SK-N-SH (cell line): ENCODE measurements at regions not wholly inside any gene's neighbourhood (a gene's known extent, or its start where the extent isn't known, plus 50 kb on each side); places are given as distances from the start of the nearest gene placed in this dataset.

Experiments used
- CTCF ChIA-PET: fragments of 300-600, 350-600 bp; formaldehyde crosslinking; extraction: SDS; loops from one replicate; lab custom pipeline; 2021; lab: Yijun Ruan, JAX
- POLR2A ChIA-PET: fragments of 350-600 bp; sonication (Branson Sonifier 250); formaldehyde crosslinking; extraction: SDS; loops from one replicate; lab custom pipeline; 2020; ENCODE audit warnings: antibody characterized with exemption, inconsistent platforms; lab: Yijun Ruan, JAX
- DNase-seq: peaks from one replicate; pipeline ENCODE4 v3.0.0; 2012
- H2AFZ ChIP-seq: fragments of 200-600 bp; sonication (generic); 2 replicates; pipeline ENCODE4 v1.8.1; 2016; ENCODE audit warnings: antibody characterized with exemption, mild to moderate bottlenecking, low read depth
- H3F3A ChIP-seq: fragments of 200-600 bp; sonication (generic); replicated peaks from 2 replicates; pipeline ENCODE3; 2016; ENCODE audit warnings: antibody characterized with exemption, mild to moderate bottlenecking; ENCODE audit not compliant: insufficient read depth
- H3K27ac ChIP-seq, 2 experiments: fragments of 200-500 bp in 1 of 2; fragments of 200-600 bp in 1 of 2; sonication (Bioruptor generic) in 1 of 2; sonication (generic), shearing (Covaris generic) in 1 of 2; 2 replicates each; pipeline versions ENCODE4 v1.5.1 to v1.6.1; 2014 to 2016; ENCODE audit warnings: low read depth in 2 of 2, inconsistent platforms in 1 of 2, low read length in 1 of 2, mild to moderate bottlenecking in 1 of 2, mixed read lengths in 1 of 2
- H3K27me3 ChIP-seq: fragments of 200-600 bp; sonication (generic), shearing (Covaris generic); 2 replicates; pipeline ENCODE4 v1.6.1; 2016; ENCODE audit warnings: mixed run types; ENCODE audit not compliant: insufficient read depth
- H3K36me3 ChIP-seq, 2 experiments: fragments of 200-500 bp in 1 of 2; fragments of 200-600 bp in 1 of 2; sonication (Bioruptor generic) in 1 of 2; sonication (generic) in 1 of 2; replicated peaks in 1 of 2; 2 replicates each; pipeline versions ENCODE3 to v1.5.1; 2014 to 2016; ENCODE audit warnings: low read length in 1 of 2, mild to moderate bottlenecking in 1 of 2; ENCODE audit not compliant: insufficient read depth in 2 of 2, control insufficient read depth in 1 of 2
- H3K4me1 ChIP-seq, 2 experiments: fragments of 200-500 bp in 1 of 2; fragments of 200-600 bp in 1 of 2; sonication (Bioruptor generic) in 1 of 2; sonication (generic), shearing (Covaris generic) in 1 of 2; 2 replicates each; pipeline versions ENCODE4 v1.5.1 to v1.6.1; 2014 to 2016; ENCODE audit warnings: low read depth in 1 of 2, low read length in 1 of 2, mixed run types in 1 of 2; ENCODE audit not compliant: insufficient read depth in 2 of 2, control insufficient read depth in 1 of 2
- H3K4me2 ChIP-seq: fragments of 200-600 bp; sonication (generic), shearing (Covaris generic); 2 replicates; pipeline ENCODE4 v1.6.1; 2017; ENCODE audit warnings: mixed run types
- H3K4me3 ChIP-seq, 2 experiments: fragments of 200-500 bp in 1 of 2; fragments of 200-600 bp in 1 of 2; sonication (Bioruptor generic) in 1 of 2; sonication (generic), shearing (Covaris generic) in 1 of 2; 2 replicates each; pipeline versions ENCODE4 v1.5.1 to v1.8.1; 2014 to 2016; ENCODE audit warnings: low read depth in 2 of 2, inconsistent platforms in 1 of 2, low read length in 1 of 2, mild to moderate bottlenecking in 1 of 2, mixed read lengths in 1 of 2, moderate library complexity in 1 of 2
- H3K79me2 ChIP-seq: fragments of 200-600 bp; sonication (generic); 2 replicates; pipeline ENCODE4 v1.8.1; 2017; ENCODE audit warnings: mild to moderate bottlenecking; ENCODE audit not compliant: insufficient read depth
- H3K9ac ChIP-seq: fragments of 200-600 bp; sonication (generic); 2 replicates; pipeline ENCODE4 v1.6.1; 2017; ENCODE audit warnings: mixed run types
- H3K9me2 ChIP-seq: fragments of 200-600 bp; sonication (generic); 2 replicates; pipeline ENCODE4 v1.6.1; 2017; ENCODE audit warnings: mixed run types
- H3K9me3 ChIP-seq: fragments of 200-600 bp; sonication (generic); 2 replicates; pipeline ENCODE4 v1.6.1; 2017; ENCODE audit warnings: mixed run types, mild to moderate bottlenecking, moderate library complexity
- H4K20me1 ChIP-seq: fragments of 200-600 bp; sonication (generic); 2 replicates; pipeline ENCODE4 v1.6.1; 2017; ENCODE audit warnings: mild to moderate bottlenecking, mixed run types; ENCODE audit not compliant: insufficient read depth
- CHD2 ChIP-seq: fragments of 150-350 bp; IDR thresholded peaks from 2 replicates; pipeline ENCODE4 v1.6.1; 2018; ENCODE audit warnings: low read length; ENCODE audit not compliant: partially characterized antibody
- EZH2phosphoT487 ChIP-seq: fragments of 200-600 bp; sonication (generic); IDR thresholded peaks from 2 replicates; pipeline ENCODE4 v1.6.1; 2017; ENCODE audit warnings: low read depth, mixed run types, mild to moderate bottlenecking, antibody characterized with exemption, moderate library complexity, borderline replicate concordance
- FOSL2 ChIP-seq: IDR thresholded peaks from 2 replicates; pipeline ENCODE4 v1.4.0; 2012; ENCODE audit warnings: low read depth, mild to moderate bottlenecking, moderate library complexity, borderline replicate concordance
- FOXJ3 ChIP-seq: sonication (generic); formaldehyde crosslinking; IDR thresholded peaks from 2 replicates; pipeline ENCODE4 v1.5.1; 2020; ENCODE audit warnings: mild to moderate bottlenecking, missing genetic modification reagents
- JUND ChIP-seq: IDR thresholded peaks from 2 replicates; pipeline ENCODE4 v1.4.0; 2012
- POLR2AphosphoS5 ChIP-seq: IDR thresholded peaks from 2 replicates; pipeline ENCODE4 v1.6.1; 2012; ENCODE audit warnings: low read depth, low read length
- RAD21 ChIP-seq: IDR thresholded peaks from 2 replicates; pipeline ENCODE4 v1.6.1; 2012; ENCODE audit warnings: mild to moderate bottlenecking, low read length
- RCOR1 ChIP-seq: fragments of 150-350 bp; IDR thresholded peaks from 2 replicates; pipeline ENCODE4 v1.6.1; 2017; ENCODE audit warnings: antibody characterized with exemption, low read length
- SMC3 ChIP-seq: IDR thresholded peaks from 2 replicates; pipeline ENCODE4 v1.6.1; 2012; ENCODE audit warnings: low read depth, low read length, improper control_type of control experiment
- TAF1 ChIP-seq: IDR thresholded peaks from 2 replicates; pipeline ENCODE4 v1.6.1; 2012; ENCODE audit warnings: low read depth, mild to moderate bottlenecking, low read length, moderate library complexity, borderline replicate concordance
- TEAD4 ChIP-seq: IDR thresholded peaks from 2 replicates; pipeline ENCODE4 v1.4.0; 2012; ENCODE audit warnings: mild to moderate bottlenecking, borderline replicate concordance; ENCODE audit not compliant: insufficient read depth
- YY1 ChIP-seq: IDR thresholded peaks from 2 replicates; pipeline ENCODE4 v1.4.0; 2012; ENCODE audit warnings: low read depth, mild to moderate bottlenecking
- WGBS: methylation state at CpG from one replicate; pipeline ENCODE4 v1.1.6; 2017; ENCODE audit warnings: low lambda C conversion rate; 5-methylcytosine and 5-hydroxymethylcytosine counted together
- TF ChIP-seq, protein P1 (sequence below): IDR thresholded peaks from 2 replicates; pipeline ENCODE4 v1.4.0; 2012; ENCODE audit warnings: low read depth
- TF ChIP-seq, protein P2 (sequence below): IDR thresholded peaks from 2 replicates; pipeline ENCODE4; 2012
- TF ChIP-seq, protein P3 (sequence below): IDR thresholded peaks from 2 replicates; pipeline ENCODE4 v1.4.0; 2012; ENCODE audit warnings: low read depth, borderline replicate concordance

DNA sequence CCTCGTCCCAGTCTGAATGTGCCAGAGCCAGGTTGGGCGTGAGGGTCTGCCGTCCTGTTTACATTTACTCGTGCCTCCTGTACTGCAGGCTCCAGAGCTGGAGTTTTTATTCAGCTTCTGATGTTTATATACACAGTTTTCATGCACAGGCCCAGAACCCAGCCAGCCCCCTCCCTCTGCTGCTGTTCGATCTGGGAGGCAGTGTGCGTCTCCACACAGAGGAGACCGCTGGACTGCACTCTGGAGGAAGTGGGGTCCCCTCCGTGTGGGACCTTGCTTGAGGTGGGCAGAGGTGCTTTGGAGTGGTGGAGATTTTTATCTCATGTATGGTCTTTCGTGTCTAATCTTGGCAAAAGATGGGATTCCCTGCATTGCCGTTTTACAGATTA, 90.6 kb downstream of the GLI2 start:
- Histone ChIP-seq H3K36me3 (no peaks in the 10 kb centered on the region), H3K27me3 (no peaks in the 10 kb centered on the region), H3K4me2 (peak overlapping the region; percentile 20; the same call in 1 of the 2 replicates), H3K9me2 (no peaks in the 10 kb centered on the region), H3K9ac (no peak overlapping the region), H3F3A (no peaks in the 10 kb centered on the region), H4K20me1 (peaks cover 45% of the 10 kb centered on the region; the same call in 1 of the 2 replicates), H3K79me2 (peaks cover 12% of the 10 kb centered on the region; the same call in 1 of the 2 replicates), H3K4me3 (no peak overlapping the region), H3K27ac (peak overlapping the region in 1 of 2 experiments; percentile 94; a peak in 2 of 4 replicates), H3K4me1 (peaks cover 11 to 49% of the 10 kb centered on the region in 2 experiments; a peak in 2 of 4 replicates), H2AFZ (no peak overlapping the region), H3K9me3 (no peaks in the 10 kb centered on the region)
- ChIA-PET CTCF (interaction anchor here (0.6 to 1.5 kb wide), 10 partner anchors 10 to 254 kb away, joined by 3 to 5 read pairs (median 3); no protein-coding TSS in a partner anchor), POLR2A (interaction anchor here (0.8 to 1.1 kb wide), 3 partner anchors 21 to 249 kb away, joined by 3 to 4 read pairs (median 3); no protein-coding TSS in a partner anchor)
- peak; percentile 53 for DNase-seq
- TF ChIP-seq YY1 (no peak), POLR2AphosphoS5 (no peak), FOXJ3 (CRISPR knock-in tag) (no peak), CHD2 (no peak), EZH2phosphoT487 (no peak), JUND (no peak), TEAD4 (no peak), FOSL2 (no peak), RAD21 (no peak), SMC3 (no peak), TAF1 (no peak), RCOR1 (no peak)
- TF ChIP-seq, protein P1, sequence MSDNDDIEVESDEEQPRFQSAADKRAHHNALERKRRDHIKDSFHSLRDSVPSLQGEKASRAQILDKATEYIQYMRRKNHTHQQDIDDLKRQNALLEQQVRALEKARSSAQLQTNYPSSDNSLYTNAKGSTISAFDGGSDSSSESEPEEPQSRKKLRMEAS = no peak
- TF ChIP-seq, protein P2, sequence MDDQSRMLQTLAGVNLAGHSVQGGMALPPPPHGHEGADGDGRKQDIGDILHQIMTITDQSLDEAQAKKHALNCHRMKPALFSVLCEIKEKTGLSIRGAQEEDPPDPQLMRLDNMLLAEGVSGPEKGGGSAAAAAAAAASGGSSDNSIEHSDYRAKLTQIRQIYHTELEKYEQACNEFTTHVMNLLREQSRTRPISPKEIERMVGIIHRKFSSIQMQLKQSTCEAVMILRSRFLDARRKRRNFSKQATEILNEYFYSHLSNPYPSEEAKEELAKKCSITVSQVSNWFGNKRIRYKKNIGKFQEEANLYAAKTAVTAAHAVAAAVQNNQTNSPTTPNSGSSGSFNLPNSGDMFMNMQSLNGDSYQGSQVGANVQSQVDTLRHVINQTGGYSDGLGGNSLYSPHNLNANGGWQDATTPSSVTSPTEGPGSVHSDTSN = no peak
- TF ChIP-seq, protein P3, sequence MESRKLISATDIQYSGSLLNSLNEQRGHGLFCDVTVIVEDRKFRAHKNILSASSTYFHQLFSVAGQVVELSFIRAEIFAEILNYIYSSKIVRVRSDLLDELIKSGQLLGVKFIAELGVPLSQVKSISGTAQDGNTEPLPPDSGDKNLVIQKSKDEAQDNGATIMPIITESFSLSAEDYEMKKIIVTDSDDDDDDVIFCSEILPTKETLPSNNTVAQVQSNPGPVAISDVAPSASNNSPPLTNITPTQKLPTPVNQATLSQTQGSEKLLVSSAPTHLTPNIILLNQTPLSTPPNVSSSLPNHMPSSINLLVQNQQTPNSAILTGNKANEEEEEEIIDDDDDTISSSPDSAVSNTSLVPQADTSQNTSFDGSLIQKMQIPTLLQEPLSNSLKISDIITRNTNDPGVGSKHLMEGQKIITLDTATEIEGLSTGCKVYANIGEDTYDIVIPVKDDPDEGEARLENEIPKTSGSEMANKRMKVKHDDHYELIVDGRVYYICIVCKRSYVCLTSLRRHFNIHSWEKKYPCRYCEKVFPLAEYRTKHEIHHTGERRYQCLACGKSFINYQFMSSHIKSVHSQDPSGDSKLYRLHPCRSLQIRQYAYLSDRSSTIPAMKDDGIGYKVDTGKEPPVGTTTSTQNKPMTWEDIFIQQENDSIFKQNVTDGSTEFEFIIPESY = no peak
- 71% methylated on average over 10 of the region's 10 CpGs for WGBS
